Right lobe of liver (tissue), 6 donors: ENCODE measurements at regions not wholly inside any gene's neighbourhood (a gene's known extent, or its start where the extent isn't known, plus 50 kb on each side); places are given as distances from the start of the nearest gene placed in this dataset.

Experiments
- ATAC-seq, 4 donors: fragments of 200-7000 bp; cut with Tn5 transposase; one replicate each; pipeline ENCODE4 v1.9.1; 2020; ENCODE audit warnings: mild to moderate bottlenecking in 4 of 4, moderate library complexity in 4 of 4
- DNase-seq, 3 donors: peaks; one replicate each; pipeline ENCODE4 v3.0.0-alpha.2; 2020
- H3K27ac ChIP-seq, 3 donors: fragments of 200-600 bp; one replicate each; pipeline ENCODE4 v1.8.0; 2022
- H3K27me3 ChIP-seq, 2 donors: fragments of 200-600 bp; one replicate each; pipeline ENCODE4 v1.8.0; 2022
- H3K36me3 ChIP-seq, 4 donors: fragments of 200-600 bp; sonication (generic) in 1 of 4; one replicate each; pipeline versions ENCODE4 v1.5.1 to v1.8.0; 2017 to 2022; ENCODE audit warnings: control low read depth in 1 of 4
- H3K4me1 ChIP-seq, 4 donors: fragments of 200-600 bp; sonication (generic) in 1 of 4; one replicate each; pipeline versions ENCODE4 v1.5.1 to v1.8.0; 2017 to 2022; ENCODE audit warnings: control low read depth in 1 of 4
- H3K4me3 ChIP-seq, 3 donors: fragments of 200-600 bp; one replicate each; pipeline ENCODE4 v1.8.0; 2022
- H3K9me3 ChIP-seq, 4 donors: fragments of 200-600 bp; sonication (generic) in 1 of 4; one replicate each; pipeline versions ENCODE4 v1.5.1 to v1.8.0; 2017 to 2022; ENCODE audit warnings: control low read depth in 1 of 4
- CTCF ChIP-seq, 4 donors: fragments of 200-600 bp in 3 of 4; fragments of 450-650 bp in 1 of 4; IDR thresholded peaks; one replicate each; pipeline versions ENCODE4 v1.5.1 to v1.8.0; 2016 to 2022; ENCODE audit warnings: antibody characterized with exemption in 4 of 4, mild to moderate bottlenecking in 2 of 4
- POLR2A ChIP-seq: fragments of 450-650 bp; IDR thresholded peaks from one replicate; pipeline ENCODE4 v1.6.1; 2017; ENCODE audit warnings: antibody characterized with exemption, mild to moderate bottlenecking
- WGBS: methylation state at CpG from one replicate; pipeline ENCODE4 v1.1.6; 2018; ENCODE audit warnings: low coverage, low lambda C conversion rate; ENCODE audit not compliant: insufficient coverage; ENCODE audit errors: missing lambda C conversion rate; 5-methylcytosine and 5-hydroxymethylcytosine counted together
- intact Hi-C, 2 donors: fragments of 100-400 bp; cut with DNase I; formaldehyde crosslinking; loops; one replicate each; pipeline versions ENCODE4 v1.11.2 to v1.14.1; 2022
- donor health status: DM: no; HTN: yes; CAD: no.
- donor health status: DM: no; HTN: no; CAD: no.
- donor health status: DM: no; HTN: no; CAD: no.
- donor health status: DM: no; HTN: yes; CAD: no.
- donor health status: DM: no; HTN: yes; CAD: no.

GRCh38 chr3:18246336-18247060 lies 178.6 kb downstream of the SATB1 start:
- no peak for ATAC-seq
- Histone ChIP-seq H3K36me3 (no peaks in the 10 kb centered on the region), H3K4me3 (no peak overlapping the region), H3K9me3 (no peaks in the 10 kb centered on the region), H3K27ac (no peak overlapping the region), H3K27me3 (no peaks in the 10 kb centered on the region), H3K4me1 (no peaks in the 10 kb centered on the region)
- 39% methylated on average over 6 of the region's 7 CpGs for WGBS
- intact Hi-C loops, result no loop called here
- TF ChIP-seq CTCF (IDR thresholded peaks at IDR 0.05) (no peak), POLR2A (no peak)
- DNase-seq, result no peak

- H3K27ac ChIP-seq, result no peak overlapping the region
- H3K36me3 ChIP-seq, result no peaks in the 10 kb centered on the region
- no peaks in the 10 kb centered on the region for H3K9me3 ChIP-seq
- ATAC-seq (no peak), DNase-seq (no peak)
- no peaks in the 10 kb centered on the region for H3K27me3 ChIP-seq
- intact Hi-C loops, result no loop called here
- 42% methylated on average over 4 of the region's 4 CpGs for WGBS
- no peak overlapping the region for H3K4me3 ChIP-seq
- no peak for TF ChIP-seq CTCF (IDR thresholded peaks at IDR 0.05)
- no peak for TF ChIP-seq POLR2A
- no peaks in the 10 kb centered on the region for H3K4me1 ChIP-seq
These were observed 179.4 kb downstream of the SATB1 start for GRCh38 chr3:18245721-18246120.

GRCh38 chr3:18241837-18242236 lies 183.3 kb downstream of the SATB1 start:
- Histone ChIP-seq H3K9me3 (no peaks in the 10 kb centered on the region), H3K4me1 (no peaks in the 10 kb centered on the region), H3K36me3 (no peaks in the 10 kb centered on the region), H3K27me3 (no peaks in the 10 kb centered on the region), H3K4me3 (no peak overlapping the region), H3K27ac (no peak overlapping the region)
- DNase-seq, result no peak
- no peak for ATAC-seq
- TF ChIP-seq POLR2A, result no peak
- no peak for TF ChIP-seq CTCF (IDR thresholded peaks at IDR 0.05)
- WGBS, result 50% methylated on average over 1 of the region's 1 CpG
- intact Hi-C loops, result no loop called here

- H3K4me3 ChIP-seq, result no peak overlapping the region
- H3K36me3 ChIP-seq, result no peaks in the 10 kb centered on the region
- DNase-seq (no peak), ATAC-seq (no peak)
- 26% methylated on average over 2 of the region's 2 CpGs for WGBS
- TF ChIP-seq CTCF (IDR thresholded peaks at IDR 0.05), result no peak
- no peak for TF ChIP-seq POLR2A
- no peak overlapping the region for H3K27ac ChIP-seq
- H3K9me3 ChIP-seq, result no peaks in the 10 kb centered on the region
- no peaks in the 10 kb centered on the region for H3K27me3 ChIP-seq
- no peaks in the 10 kb centered on the region for H3K4me1 ChIP-seq
- intact Hi-C loops, result no loop called here
These were observed 185.5 kb downstream of the SATB1 start for GRCh38 chr3:18239674-18240073.
